Activated B cell treated with CpG ODN at 0.5 μM for 24 hours (primary cell): ENCODE measurements at regions not wholly inside any gene's neighbourhood (a gene's known extent, or its start where the extent isn't known, plus 50 kb on each side); places are given as distances from the start of the nearest gene placed in this dataset.
"Not testable (repeated sequence)": the region's sequence is repeated elsewhere in the genome, so short reads cannot be mapped to it uniquely, and the experiment has no call there.

ENCODE experiments used
- ATAC-seq: fragments of 200-7000 bp; cut with Tn5 transposase; one replicate; pipeline ENCODE4 v1.10.0; 2021; ENCODE audit warnings: low read depth, mild to moderate bottlenecking, moderate library complexity
- CTCF ChIA-PET: fragments of 350-600 bp; sonication (Branson Sonifier 250); formaldehyde crosslinking; loops from one replicate; lab custom pipeline; 2021; ENCODE audit warnings: antibody characterized with exemption; lab: Charles Lee
- POLR2A ChIA-PET: fragments of 350-600 bp; sonication (Branson Sonifier 250); formaldehyde crosslinking; loops from one replicate; lab custom pipeline; 2021; ENCODE audit warnings: antibody characterized with exemption; lab: Charles Lee
- DNase-seq: peaks from one replicate; pipeline ENCODE4 v3.0.0; 2022
- H3K27ac Mint-ChIP-seq: one replicate; pipeline ENCODE4 v1.8.0; 2020; ENCODE audit warnings: mixed read lengths
- H3K27me3 Mint-ChIP-seq: one replicate; pipeline ENCODE4 v1.8.0; 2021; ENCODE audit warnings: mixed read lengths
- H3K36me3 Mint-ChIP-seq: one replicate; pipeline ENCODE4 v1.8.0; 2021; ENCODE audit warnings: low read depth, mixed read lengths
- H3K4me1 Mint-ChIP-seq: one replicate; pipeline ENCODE4 v1.8.0; 2021; ENCODE audit warnings: mixed read lengths
- H3K4me3 Mint-ChIP-seq: one replicate; pipeline ENCODE4 v1.8.0; 2020; ENCODE audit warnings: mild to moderate bottlenecking, mixed read lengths
- H3K9me3 Mint-ChIP-seq: one replicate; pipeline ENCODE4 v1.8.0; 2020; ENCODE audit warnings: mixed read lengths
- CTCF ChIP-seq: fragments of 200-600 bp; IDR thresholded peaks from one replicate; pipeline ENCODE4 v1.8.0; 2022; ENCODE audit warnings: antibody characterized with exemption, mild to moderate bottlenecking
- intact Hi-C: fragments of 100-400 bp; cut with micrococcal nuclease; formaldehyde crosslinking; loops from one replicate; pipeline ENCODE4 v1.15.1; 2024

DNA sequence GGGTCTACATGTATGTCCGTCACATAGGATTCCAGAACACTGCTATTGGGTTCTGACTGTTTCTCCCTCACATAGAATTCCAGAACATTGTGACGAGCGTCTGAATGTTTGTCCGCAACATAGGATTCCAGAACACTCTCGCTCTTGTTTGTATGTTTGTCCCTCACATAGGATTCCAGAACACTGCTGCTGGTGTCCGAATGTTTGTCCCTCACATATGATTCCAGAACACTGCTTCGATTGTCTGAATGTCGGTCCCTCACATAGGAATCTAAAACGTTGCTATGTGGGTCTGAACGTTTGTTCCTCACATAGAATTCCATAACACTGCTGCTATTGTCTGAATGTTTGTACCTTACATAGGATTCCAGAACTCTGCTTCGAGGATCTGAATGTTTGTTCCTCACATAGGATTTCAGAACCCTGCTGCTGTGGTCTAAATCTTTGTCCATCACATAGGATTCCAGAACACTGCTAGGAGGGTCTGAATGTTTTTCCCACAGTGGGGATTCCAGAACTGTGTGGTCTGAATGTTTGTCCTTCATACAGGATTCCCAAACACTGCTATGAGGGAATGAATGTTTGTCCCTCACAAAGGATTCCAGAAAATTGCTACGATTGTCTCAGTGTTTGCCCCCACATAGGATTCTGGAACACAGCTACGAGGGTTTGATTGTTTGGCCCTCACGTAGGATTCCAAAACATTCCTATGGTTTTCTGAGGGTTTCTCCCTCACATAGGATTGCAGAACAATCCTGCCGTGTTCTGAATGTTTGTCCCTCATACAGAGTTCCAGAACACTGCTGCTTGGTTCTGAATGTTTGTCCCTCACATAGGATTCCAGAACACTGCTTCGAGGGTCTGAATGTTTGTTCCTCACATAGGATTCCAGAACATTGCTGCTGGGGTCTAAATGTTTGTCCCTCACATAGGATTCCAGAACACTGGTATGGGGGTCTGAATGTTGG is 220.5 kb downstream of the FOXD4L6 start:
- H3K4me1 Mint-ChIP-seq: no peaks in the 10 kb centered on the region
- no peaks in the 10 kb centered on the region for H3K27me3 Mint-ChIP-seq
- no peak for DNase-seq
- H3K9me3 Mint-ChIP-seq: peaks cover 66% of the 10 kb centered on the region
- no peak overlapping the region for H3K4me3 Mint-ChIP-seq
- no peak for ATAC-seq
- no peak for TF ChIP-seq CTCF
- CTCF ChIA-PET: no interaction called here
- POLR2A ChIA-PET: no interaction called here
- H3K36me3 Mint-ChIP-seq: peaks cover 36% of the 10 kb centered on the region
- intact Hi-C loops: no loop called here
- no peak overlapping the region for H3K27ac Mint-ChIP-seq

DNA sequence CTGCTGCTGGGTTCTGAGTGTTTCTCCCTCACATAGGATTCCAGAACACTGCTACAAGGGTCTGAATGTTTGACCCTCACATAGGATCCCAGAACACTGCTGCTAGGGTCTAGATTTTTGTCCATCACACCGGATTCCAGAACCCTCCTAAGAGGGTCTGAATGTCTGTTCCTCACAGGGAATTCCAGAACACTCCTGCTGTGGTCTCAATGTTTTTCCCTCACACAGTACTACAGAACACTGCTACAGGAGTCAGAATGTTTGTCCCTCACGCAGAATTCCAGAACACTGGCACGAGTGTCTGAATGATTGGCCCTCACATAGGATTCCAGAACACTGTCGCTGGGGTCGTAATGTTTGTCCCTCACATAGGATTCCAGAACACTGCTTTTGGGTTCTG is 221.6 kb downstream of the FOXD4L6 start:
- H3K27me3 Mint-ChIP-seq, H3K27ac Mint-ChIP-seq, CTCF ChIA-PET, H3K4me3 Mint-ChIP-seq, DNase-seq, intact Hi-C loops, H3K4me1 Mint-ChIP-seq, POLR2A ChIA-PET, ATAC-seq: not testable (repeated sequence)
- peaks cover 65% of the 10 kb centered on the region for H3K9me3 Mint-ChIP-seq
- peaks cover 47% of the 10 kb centered on the region for H3K36me3 Mint-ChIP-seq

DNA sequence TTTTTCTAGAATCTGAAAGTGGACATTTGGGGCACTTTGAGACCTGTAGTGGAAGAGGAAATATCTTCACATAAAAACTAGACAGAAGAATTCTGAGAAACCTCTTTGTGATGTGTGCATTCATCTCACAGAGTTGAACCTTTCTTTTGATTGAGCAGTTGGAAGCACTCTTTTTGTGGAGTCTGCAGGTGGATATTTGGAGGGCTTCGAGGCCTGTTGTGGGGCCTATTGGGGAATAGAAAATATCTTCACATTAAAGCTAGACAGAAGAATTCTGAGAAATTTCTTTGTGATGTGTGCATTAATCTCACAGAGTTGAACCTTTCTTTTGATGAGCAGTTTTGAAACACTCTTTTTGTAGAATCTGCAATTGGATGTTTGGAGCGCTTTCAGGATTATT is 236.2 kb downstream of the FOXD4L6 start:
- DNase-seq, POLR2A ChIA-PET, intact Hi-C loops, H3K27ac Mint-ChIP-seq, H3K4me3 Mint-ChIP-seq, ATAC-seq, H3K4me1 Mint-ChIP-seq, CTCF ChIA-PET, H3K27me3 Mint-ChIP-seq: not testable (repeated sequence)
- Mint-ChIP-seq H3K9me3 (peaks cover 74% of the 10 kb centered on the region), H3K36me3 (peaks cover 86% of the 10 kb centered on the region)

DNA sequence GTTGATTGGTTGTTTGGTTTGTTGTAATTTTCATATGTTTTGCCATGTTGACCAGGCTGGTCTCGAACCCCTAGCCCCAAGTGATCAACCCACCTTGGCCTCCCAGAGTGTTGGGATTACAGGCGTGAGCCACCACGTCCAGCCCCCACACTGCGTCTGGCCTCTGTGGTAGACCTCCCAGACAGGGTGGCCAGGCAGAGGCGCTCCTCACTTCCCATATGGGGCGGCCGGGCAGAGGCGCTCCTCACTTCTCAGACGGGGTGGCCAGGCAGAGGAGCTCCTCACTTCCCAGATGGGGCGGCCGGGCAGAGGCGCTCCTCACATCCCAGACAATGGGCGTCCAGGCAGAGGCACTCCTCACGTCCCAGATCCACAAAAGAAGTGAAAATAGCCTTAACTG is 242.6 kb downstream of the FOXD4L6 start:
- ATAC-seq, H3K27me3 Mint-ChIP-seq, H3K4me3 Mint-ChIP-seq, DNase-seq, H3K4me1 Mint-ChIP-seq, intact Hi-C loops, CTCF ChIA-PET, POLR2A ChIA-PET, H3K27ac Mint-ChIP-seq: not testable (repeated sequence)
- Mint-ChIP-seq H3K36me3 (peaks cover 56% of the 10 kb centered on the region), H3K9me3 (peaks cover 56% of the 10 kb centered on the region)

DNA sequence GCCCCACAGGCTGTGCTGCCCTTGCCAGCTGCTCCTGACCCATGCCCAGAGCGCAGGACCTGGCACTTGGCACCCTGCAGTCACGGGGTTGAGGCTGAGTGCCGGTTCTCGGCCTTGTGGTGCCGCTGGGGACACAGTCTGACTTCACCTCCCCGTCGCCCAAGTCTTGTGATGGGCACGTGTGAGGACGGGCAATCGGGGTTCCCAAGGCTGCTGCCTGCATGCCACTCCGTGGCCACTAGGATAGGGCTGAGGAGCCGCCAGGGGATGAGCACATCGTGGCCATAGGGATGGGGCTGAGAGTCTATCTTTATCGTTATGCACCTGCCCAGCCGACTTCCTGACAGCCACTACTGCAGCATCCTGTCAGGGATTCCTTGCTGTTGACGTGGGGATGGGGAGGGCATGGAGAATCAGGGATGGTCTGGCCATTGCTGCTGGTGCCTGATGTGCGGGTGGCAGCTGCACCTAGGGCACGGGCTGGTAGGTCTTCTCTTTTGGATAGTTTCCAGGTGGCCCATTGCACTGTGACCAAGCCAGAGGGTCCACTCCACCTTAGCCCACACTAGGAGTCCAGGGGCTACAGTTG is 243.5 kb downstream of the FOXD4L6 start:
- ATAC-seq, H3K27ac Mint-ChIP-seq, intact Hi-C loops, H3K27me3 Mint-ChIP-seq, CTCF ChIA-PET, H3K4me1 Mint-ChIP-seq, DNase-seq, POLR2A ChIA-PET, H3K4me3 Mint-ChIP-seq: not testable (repeated sequence)
- H3K36me3 Mint-ChIP-seq: peaks cover 52% of the 10 kb centered on the region
- peaks cover 57% of the 10 kb centered on the region for H3K9me3 Mint-ChIP-seq

DNA sequence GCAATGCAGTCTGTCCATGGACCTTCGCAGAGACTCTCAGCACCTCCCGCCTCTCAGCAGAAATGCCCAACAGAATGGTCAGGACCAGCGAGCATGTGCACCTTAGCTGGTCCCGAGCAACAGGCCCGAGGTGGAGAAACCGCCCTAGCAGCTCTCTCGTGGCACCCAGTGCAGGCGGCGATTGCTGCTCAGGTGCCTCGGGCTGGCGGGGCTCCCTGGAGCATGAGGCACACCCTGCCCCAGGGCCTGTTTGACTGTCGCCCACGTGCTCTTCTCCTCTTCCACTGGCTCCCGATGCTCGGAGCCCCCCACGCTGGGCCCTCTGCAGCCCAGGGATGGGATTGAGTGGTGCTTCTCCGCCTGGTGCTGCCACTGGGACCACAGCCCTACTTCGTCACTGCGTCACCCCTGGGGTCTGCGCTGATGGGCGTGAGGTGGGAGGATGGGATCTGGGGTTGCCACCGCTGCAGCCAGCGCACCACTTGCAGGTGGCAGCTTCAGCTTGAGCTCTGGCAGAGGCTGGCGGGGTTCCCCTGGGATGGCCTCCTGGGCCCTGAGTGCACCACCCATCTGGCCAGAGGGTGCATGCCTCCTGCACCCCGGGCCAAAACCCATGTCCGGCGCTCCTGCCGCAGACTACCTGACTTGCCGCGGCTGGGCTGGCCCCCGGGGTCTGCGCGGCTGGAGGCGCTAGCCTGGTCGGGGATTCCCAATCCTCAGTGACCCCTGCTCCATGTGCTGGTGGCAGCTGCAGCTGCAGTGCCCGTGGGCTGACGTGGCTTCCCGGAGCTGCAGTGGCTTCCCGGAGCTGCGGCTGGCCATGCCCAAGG is 244.2 kb downstream of the FOXD4L6 start:
- H3K27ac Mint-ChIP-seq: no peak overlapping the region
- TF ChIP-seq CTCF: no peak
- peaks cover 58% of the 10 kb centered on the region for H3K9me3 Mint-ChIP-seq
- H3K4me1 Mint-ChIP-seq: no peaks in the 10 kb centered on the region
- DNase-seq (no peak), ATAC-seq (no peak)
- no peaks in the 10 kb centered on the region for H3K27me3 Mint-ChIP-seq
- intact Hi-C loops: no loop called here
- POLR2A ChIA-PET: no interaction called here
- CTCF ChIA-PET: no interaction called here
- no peak overlapping the region for H3K4me3 Mint-ChIP-seq
- H3K36me3 Mint-ChIP-seq: peaks cover 50% of the 10 kb centered on the region

GRCh38 chr9:40883423-40884071 is 244.9 kb downstream of the FOXD4L6 start:
- intact Hi-C loops, H3K4me3 Mint-ChIP-seq, DNase-seq, ATAC-seq, H3K4me1 Mint-ChIP-seq, CTCF ChIA-PET, H3K27ac Mint-ChIP-seq, H3K27me3 Mint-ChIP-seq, POLR2A ChIA-PET: not testable (repeated sequence)
- Mint-ChIP-seq H3K9me3 (peaks cover 57% of the 10 kb centered on the region), H3K36me3 (peaks cover 44% of the 10 kb centered on the region)

- H3K4me1 Mint-ChIP-seq, DNase-seq, H3K27ac Mint-ChIP-seq, H3K4me3 Mint-ChIP-seq, intact Hi-C loops, ATAC-seq, POLR2A ChIA-PET, H3K27me3 Mint-ChIP-seq, CTCF ChIA-PET: not testable (repeated sequence)
- Mint-ChIP-seq H3K9me3 (peaks cover 54% of the 10 kb centered on the region), H3K36me3 (peaks cover 37% of the 10 kb centered on the region)
Measured at GRCh38 chr9:40873753-40874295, 254.7 kb downstream of the FOXD4L6 start.

- DNase-seq, ATAC-seq, H3K27ac Mint-ChIP-seq, H3K4me1 Mint-ChIP-seq, H3K27me3 Mint-ChIP-seq, H3K4me3 Mint-ChIP-seq, POLR2A ChIA-PET, intact Hi-C loops, CTCF ChIA-PET: not testable (repeated sequence)
- H3K36me3 Mint-ChIP-seq: peaks cover 40% of the 10 kb centered on the region
- peaks cover 46% of the 10 kb centered on the region for H3K9me3 Mint-ChIP-seq
Measured at GRCh38 chr9:40868437-40868836, 260.0 kb downstream of the FOXD4L6 start.
